ENCODE measurements at regions not wholly inside any gene's neighbourhood (a gene's known extent, or its start where the extent isn't known, plus 50 kb on each side); places are given as distances from the start of the nearest gene placed in this dataset.
A peak's percentile ranks its signal among the peaks of the same experiment; 100 is the strongest.

DNA sequence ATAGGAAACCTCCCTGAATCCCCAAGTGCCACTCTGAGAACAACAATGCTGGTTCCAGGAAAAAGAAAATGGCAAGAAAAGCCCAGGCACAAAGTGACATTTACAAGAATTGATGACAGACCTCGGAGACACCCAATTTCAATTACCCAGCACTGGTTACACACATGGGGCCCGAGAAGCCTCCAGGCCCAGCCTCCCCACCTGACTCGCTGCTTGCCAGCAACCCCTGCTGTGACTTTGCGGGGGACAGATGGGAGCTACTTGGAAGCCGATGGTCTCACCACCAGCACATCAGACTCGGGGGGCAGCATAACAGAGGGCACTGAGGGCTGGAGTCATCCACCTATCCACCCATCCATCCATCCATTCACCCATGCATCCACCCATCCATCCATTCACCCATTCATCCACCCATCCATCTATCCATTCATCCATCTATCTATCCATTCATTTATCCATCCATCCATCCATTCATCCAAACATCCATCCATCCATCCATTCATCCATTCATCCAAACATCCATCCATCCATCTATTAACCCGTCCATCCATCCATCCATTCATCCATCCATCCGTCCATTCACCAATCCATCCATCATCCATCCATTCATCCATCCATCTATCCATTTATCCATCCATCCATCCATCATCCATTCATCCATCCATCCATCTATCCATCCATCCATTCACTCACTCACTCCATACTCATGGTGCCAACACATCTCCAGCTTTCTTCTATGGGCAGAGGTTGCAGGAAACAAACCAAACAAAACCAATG, 567.6 kb downstream of the BRD1 start:
- no peak for TF ChIP-seq CTCF (IDR thresholded peaks at IDR 0.05)
- Histone ChIP-seq H3K4me3 (no peak overlapping the region), H3K27ac (no peak overlapping the region)
- peak; percentile 49 for DNase-seq (ENCODE audit: low spot score)

DNA sequence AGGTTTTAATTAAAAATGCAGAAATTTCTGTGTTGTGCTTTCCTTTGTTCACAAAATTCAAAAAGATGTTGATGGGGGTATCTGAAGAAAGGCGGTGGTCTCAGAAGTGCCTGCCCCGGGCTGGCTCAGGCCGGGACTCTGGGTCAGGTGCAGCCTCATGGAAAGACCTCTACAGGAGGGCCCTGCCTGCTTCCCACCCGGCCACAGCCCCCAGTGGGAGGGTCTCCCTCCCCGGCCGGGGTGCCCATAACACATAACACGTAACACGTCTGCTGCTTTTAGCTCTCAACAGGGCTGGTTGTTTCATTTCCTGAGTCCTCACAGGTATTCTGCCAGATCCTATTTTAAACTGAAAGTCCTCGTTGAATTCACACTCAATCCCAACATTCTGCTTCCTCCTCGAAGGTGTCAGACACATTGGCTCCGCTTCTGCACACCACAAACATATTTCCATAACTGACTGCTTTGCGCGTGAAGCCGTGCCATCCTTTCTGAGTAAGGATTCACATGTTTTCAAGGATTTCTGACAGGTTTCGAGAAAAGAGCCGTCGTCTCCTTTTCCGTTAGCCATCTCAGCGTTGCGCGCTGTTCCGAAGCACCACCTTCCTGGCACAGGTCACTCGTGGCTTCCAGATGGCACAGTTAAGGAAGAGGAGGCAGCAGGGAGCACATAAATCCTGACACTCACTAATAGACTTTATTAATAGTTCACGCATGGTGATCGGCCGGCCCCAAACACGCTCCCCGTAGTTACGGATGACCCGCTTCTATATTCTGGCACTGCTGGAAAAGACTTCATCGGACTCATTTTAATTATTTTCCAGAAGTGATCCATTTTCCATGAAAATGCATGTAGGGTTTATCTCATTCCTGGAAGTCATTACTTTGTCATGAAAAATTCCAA, 569.3 kb downstream of the BRD1 start:
- Histone ChIP-seq H3K4me3 (no peak overlapping the region), H3K27ac (no peak overlapping the region)
- no peak for DNase-seq (ENCODE audit: low spot score)
- no peak for TF ChIP-seq CTCF (IDR thresholded peaks at IDR 0.05)

DNA sequence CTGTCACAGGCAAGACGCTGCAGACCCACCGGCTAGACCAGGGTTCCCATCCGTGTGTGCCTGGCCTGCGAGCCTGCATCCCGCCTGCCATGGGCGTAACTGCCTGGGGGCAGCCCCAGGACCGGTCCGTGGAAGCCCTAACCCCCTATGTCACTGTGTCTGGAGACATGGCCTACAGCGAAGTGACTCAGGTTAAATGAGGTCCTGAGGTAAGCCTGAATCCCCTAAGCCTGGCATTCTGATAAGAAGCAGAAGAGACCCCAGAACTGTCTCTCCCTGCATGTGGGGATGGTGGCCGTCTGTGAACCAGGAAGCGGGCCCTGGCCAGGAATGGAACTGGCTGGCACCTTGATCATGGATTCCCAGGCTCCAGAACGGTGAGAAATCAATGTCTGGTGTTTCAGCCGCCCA, 570.1 kb downstream of the BRD1 start:
- no peak overlapping the region for H3K27ac ChIP-seq
- H3K4me3 ChIP-seq: no peak overlapping the region
- peak; percentile 33 for DNase-seq (ENCODE audit: low spot score)
- TF ChIP-seq CTCF (IDR thresholded peaks at IDR 0.05): no peak

GRCh38 chr22:49255741-49256318, 571.8 kb downstream of the BRD1 start:
- TF ChIP-seq CTCF (IDR thresholded peaks at IDR 0.05): no peak
- no peak overlapping the region for H3K27ac ChIP-seq
- DNase-seq (ENCODE audit: low spot score): peak; percentile 52
- H3K4me3 ChIP-seq: no peak overlapping the region

GRCh38 chr22:49255154-49255553, 572.5 kb downstream of the BRD1 start:
- Histone ChIP-seq H3K4me3 (no peak overlapping the region), H3K27ac (no peak overlapping the region)
- TF ChIP-seq CTCF (IDR thresholded peaks at IDR 0.05): no peak
- peak; percentile 54 for DNase-seq (ENCODE audit: low spot score)

DNA sequence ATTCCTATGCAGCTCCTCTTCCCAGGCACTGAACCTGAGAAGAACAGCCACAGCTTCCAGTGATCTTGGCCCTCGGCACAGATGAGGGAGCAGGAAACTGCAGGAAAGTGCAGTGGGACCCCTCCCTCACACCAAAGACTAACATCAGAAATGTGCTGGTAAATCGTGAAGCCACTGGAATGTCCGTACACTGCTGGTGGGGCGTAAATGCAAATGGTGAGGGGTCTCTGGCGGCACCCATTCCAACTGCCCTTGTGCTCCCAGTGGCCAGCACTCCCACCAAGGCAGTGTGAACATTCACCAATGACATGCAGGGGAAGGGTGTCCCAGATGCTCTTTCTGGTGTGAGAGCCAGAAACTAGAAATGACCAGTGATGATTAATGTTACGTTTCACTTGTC, 574.0 kb downstream of the BRD1 start:
- no peak for TF ChIP-seq CTCF (IDR thresholded peaks at IDR 0.05)
- no peak for DNase-seq (ENCODE audit: low spot score)
- no peak overlapping the region for H3K4me3 ChIP-seq
- no peak overlapping the region for H3K27ac ChIP-seq
